K562 (cell line): ENCODE measurements at regions not wholly inside any gene's neighbourhood (a gene's known extent, or its start where the extent isn't known, plus 50 kb on each side); places are given as distances from the start of the nearest gene placed in this dataset.

ENCODE experiments used
- BDP1 ChIP-seq: IDR thresholded peaks from 3 replicates; pipeline ENCODE4 v1.6.1; 2011; ENCODE audit not compliant: insufficient read length, insufficient read depth
- BRD9 ChIP-seq: fragments of 450-650 bp; IDR thresholded peaks from 2 replicates; pipeline ENCODE4 v1.6.1; 2018; ENCODE audit warnings: low read depth; ENCODE audit not compliant: partially characterized antibody
- CBX2 ChIP-seq: fragments of 200-600 bp; sonication (generic); IDR thresholded peaks from one replicate; pipeline ENCODE4 v1.6.1; 2012; ENCODE audit warnings: mild to moderate bottlenecking, low read length, inconsistent platforms; ENCODE audit not compliant: insufficient read depth, poor library complexity, severe bottlenecking
- DDX20 ChIP-seq: fragments of 450-650 bp; IDR thresholded peaks from 2 replicates; pipeline ENCODE4 v1.6.1; 2016; ENCODE audit warnings: missing genetic modification characterization, low read depth, mild to moderate bottlenecking, missing compliant biosample characterization, moderate library complexity
- E2F5 ChIP-seq: sonication (generic); formaldehyde crosslinking; IDR thresholded peaks from 2 replicates; pipeline ENCODE4 v1.8.0; 2022; ENCODE audit warnings: mild to moderate bottlenecking, missing genetic modification reagents
- EP300 ChIP-seq: IDR thresholded peaks from 2 replicates; pipeline ENCODE4 v1.6.1; 2012; ENCODE audit warnings: low read length, improper control_type of control experiment
- FOXP1 ChIP-seq: sonication (generic); formaldehyde crosslinking; IDR thresholded peaks from 2 replicates; pipeline ENCODE4 v1.8.0; 2022; ENCODE audit warnings: mild to moderate bottlenecking, missing genetic modification reagents
- L3MBTL2 ChIP-seq: fragments of 450-650 bp; IDR thresholded peaks from 2 replicates; pipeline ENCODE4 v1.6.1; 2016; ENCODE audit warnings: mild to moderate bottlenecking, moderate library complexity
- LCOR ChIP-seq: sonication (generic); formaldehyde crosslinking; IDR thresholded peaks from 2 replicates; pipeline ENCODE4 v1.8.0; 2022; ENCODE audit warnings: mild to moderate bottlenecking, missing genetic modification reagents
- LEF1 ChIP-seq: fragments of 450-650 bp; IDR thresholded peaks from 2 replicates; pipeline ENCODE4 v1.6.1; 2016; ENCODE audit warnings: mild to moderate bottlenecking
- MAZ ChIP-seq, 2 experiments: fragments of 450-650 bp in 1 of 2; sonication (generic) in 1 of 2; formaldehyde crosslinking; IDR thresholded peaks in 1 of 2; conservative IDR thresholded peaks in 1 of 2; 2 replicates each; pipeline versions ENCODE4 v1.4.0 to v1.5.0; 2020; ENCODE audit warnings: mild to moderate bottlenecking in 1 of 2, missing genetic modification reagents in 1 of 2
- MBD2 ChIP-seq: sonication (generic); IDR thresholded peaks from 2 replicates; pipeline ENCODE4 v1.6.1; 2016; ENCODE audit warnings: low read depth, borderline replicate concordance
- MEIS2 ChIP-seq: fragments of 450-650 bp; IDR thresholded peaks from 2 replicates; pipeline ENCODE4 v1.6.1; 2014; ENCODE audit warnings: mild to moderate bottlenecking; ENCODE audit not compliant: partially characterized antibody
- NBN ChIP-seq: fragments of 450-650 bp; IDR thresholded peaks from 2 replicates; pipeline ENCODE4 v1.6.1; 2016; ENCODE audit warnings: low read depth, mild to moderate bottlenecking
- NR1H2 ChIP-seq: sonication (generic); formaldehyde crosslinking; IDR thresholded peaks from 2 replicates; pipeline ENCODE4 v1.4.0; 2020; ENCODE audit warnings: mild to moderate bottlenecking, missing genetic modification reagents
- PML ChIP-seq: IDR thresholded peaks from 2 replicates; pipeline ENCODE4 v1.6.1; 2012; ENCODE audit warnings: low read length, inconsistent platforms
- RBM25 ChIP-seq: fragments of 200-400 bp; formaldehyde crosslinking; IDR thresholded peaks from 2 replicates; pipeline ENCODE4 v1.6.1; 2018; ENCODE audit warnings: low read length, low read depth, moderate library complexity; ENCODE audit not compliant: severe bottlenecking
- SMARCE1 ChIP-seq: fragments of 450-650 bp; IDR thresholded peaks from 2 replicates; pipeline ENCODE4 v1.7.1; 2016; ENCODE audit warnings: mild to moderate bottlenecking
- SOX6 ChIP-seq: fragments of 450-650 bp; IDR thresholded peaks from 2 replicates; pipeline ENCODE4 v1.6.1; 2014; ENCODE audit warnings: mild to moderate bottlenecking
- SP1 ChIP-seq: sonication (generic); formaldehyde crosslinking; IDR thresholded peaks from 2 replicates; pipeline ENCODE4 v1.8.1; 2022; ENCODE audit warnings: mild to moderate bottlenecking, missing genetic modification reagents
- TOE1 ChIP-seq, 2 experiments: fragments of 450-650 bp in 1 of 2; sonication (generic) in 1 of 2; formaldehyde crosslinking in 1 of 2; IDR thresholded peaks; 2 replicates each; pipeline versions ENCODE4 v1.7.1 to v1.8.0; 2016 to 2022; ENCODE audit warnings: borderline replicate concordance in 2 of 2, mild to moderate bottlenecking in 2 of 2, antibody characterized with exemption in 1 of 2, inconsistent platforms in 1 of 2, low read depth in 1 of 2, missing genetic modification reagents in 1 of 2, moderate library complexity in 1 of 2
- TRIM24 ChIP-seq, 2 experiments: fragments of 450-650 bp; IDR thresholded peaks; 2 replicates each; pipeline ENCODE4 v1.6.1; 2016
- ZBTB9 ChIP-seq: fragments of 450-650 bp; formaldehyde crosslinking; IDR thresholded peaks from 2 replicates; pipeline ENCODE4 v1.4.0; 2020; ENCODE audit warnings: mild to moderate bottlenecking, moderate library complexity
- ZNF583 ChIP-seq: fragments of 250-450 bp; sonication (Bioruptor Pico); IDR thresholded peaks from 2 replicates; pipeline ENCODE4 v1.4.0; 2020
- ZNF644 ChIP-seq: fragments of 200-800 bp; sonication (Bioruptor generic); IDR thresholded peaks from 2 replicates; pipeline ENCODE4 v1.6.1; 2016; ENCODE audit warnings: low read depth, missing genetic modification characterization, missing compliant biosample characterization
- ZNF830 ChIP-seq: fragments of 250-450 bp; sonication (Bioruptor Pico); IDR thresholded peaks from 2 replicates; pipeline ENCODE4 v1.5.0; 2021; ENCODE audit warnings: mild to moderate bottlenecking

- TF ChIP-seq SP1 (CRISPR knock-in tag) (no peak; the same call in 1 of the 2 replicates), L3MBTL2 (peak; percentile 87), SMARCE1 (peak; percentile 87), MEIS2 (peak; percentile 94), LEF1 (peak; percentile 98), ZNF830 (CRISPR knock-in tag) (0 out of 2 replicates have a peak, but pooled peaks have one; percentile 11), ZNF583 (CRISPR knock-in tag) (0 out of 2 replicates have a peak, but pooled peaks have one; percentile 10), MBD2 (peak; percentile 72; the same call in 1 of the 2 replicates), SOX6 (peak; percentile 89), ZNF644 (peak; percentile 47; the same call in 1 of the 2 replicates), FOXP1 (CRISPR knock-in tag) (no peak), RBM25 (no peak), TRIM24 (IDR thresholded peaks at IDR 0.05) (peak in 1 of 2 experiments; percentile 74; a peak in 3 of 4 replicates), DDX20 (tag) (peak; percentile 66; the same call in 1 of the 2 replicates), MAZ (CRISPR knock-in tag; conservative IDR thresholded peaks at IDR 0.05 in 1 of 2, IDR thresholded peaks at IDR 0.05 in 1 of 2) (peak; percentile 18 to 66; a peak in 2 of 4 replicates), CBX2 (no peak), EP300 (peak; percentile 98), E2F5 (CRISPR knock-in tag) (no peak), BDP1 (no peak), ZBTB9 (CRISPR knock-in tag) (0 out of 2 replicates have a peak, but pooled peaks have one; percentile 4), NR1H2 (CRISPR knock-in tag) (no peak), PML (no peak; the same call in 1 of the 2 replicates), TOE1 (IDR thresholded peaks at IDR 0.05; ENCODE audit: borderline replicate concordance) (no peak; the same call in none of the 2 replicates), TOE1 (CRISPR knock-in tag; IDR thresholded peaks at IDR 0.05; ENCODE audit: borderline replicate concordance, low read depth) (no peak), NBN (peak; percentile 94), LCOR (CRISPR knock-in tag) (0 out of 2 replicates have a peak, but pooled peaks have one; percentile 60), BRD9 (peak; percentile 94)
Observed at GRCh38 chr6:14452567-14453527, 335.3 kb downstream of the CD83 start (continued).
